ENCODE measurements at regions not wholly inside any gene's neighbourhood (a gene's known extent, or its start where the extent isn't known, plus 50 kb on each side); places are given as distances from the start of the nearest gene placed in this dataset.

GRCh38 chr7:18125476-18125875 is 97.8 kb upstream of the PRPS1L1 start:
- no peaks in the 10 kb centered on the region for H3K9me3 ChIP-seq (replicated peaks)
- H3K4me1 ChIP-seq (replicated peaks) = no peaks in the 10 kb centered on the region
- no peaks in the 10 kb centered on the region for H3K27me3 ChIP-seq (replicated peaks)
- no peaks in the 10 kb centered on the region for H3K36me3 ChIP-seq
- no peak overlapping the region for H3K4me3 ChIP-seq
- no peak overlapping the region for H3K27ac ChIP-seq
- DNase-seq (ENCODE audit: low read depth in 1 of 2, low spot score in 2 of 2) = no peak

- Histone ChIP-seq H3K9me3 (replicated peaks) (no peaks in the 10 kb centered on the region), H3K4me1 (replicated peaks) (no peaks in the 10 kb centered on the region), H3K4me3 (no peak overlapping the region), H3K27ac (no peak overlapping the region), H3K27me3 (replicated peaks) (no peaks in the 10 kb centered on the region), H3K36me3 (no peaks in the 10 kb centered on the region)
- DNase-seq (ENCODE audit: low read depth in 1 of 2, low spot score in 2 of 2) = no peak
These were observed 98.6 kb upstream of the PRPS1L1 start for GRCh38 chr7:18126281-18126680.

DNA sequence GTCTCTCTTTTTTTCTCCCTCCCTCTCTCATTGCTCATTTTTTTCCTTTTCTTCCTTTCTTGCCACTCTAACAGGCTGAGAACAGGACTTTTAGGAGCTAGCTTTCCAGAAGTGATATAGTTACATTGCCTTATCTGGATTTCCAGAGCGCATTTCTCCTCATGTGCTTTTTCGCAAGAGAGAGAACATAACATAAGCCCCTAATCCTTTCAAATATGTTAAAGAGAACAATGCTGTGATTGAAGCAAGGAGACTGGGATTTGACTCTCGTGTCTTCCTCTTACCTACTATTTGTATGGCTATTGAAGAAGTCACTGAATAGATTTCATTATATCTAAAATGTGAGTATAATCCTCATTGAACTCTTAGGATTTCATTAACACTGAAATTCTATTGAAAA is 101.2 kb upstream of the PRPS1L1 start:
- DNase-seq (ENCODE audit: low read depth in 1 of 2, low spot score in 2 of 2) = no peak
- H3K27ac ChIP-seq = no peak overlapping the region

GRCh38 chr7:18132811-18133210 is 105.2 kb upstream of the PRPS1L1 start:
- H3K9me3 ChIP-seq (replicated peaks) = no peaks in the 10 kb centered on the region
- DNase-seq (ENCODE audit: low read depth in 1 of 2, low spot score in 2 of 2) = no peak
- no peak overlapping the region for H3K4me3 ChIP-seq
- no peaks in the 10 kb centered on the region for H3K4me1 ChIP-seq (replicated peaks)
- H3K27me3 ChIP-seq (replicated peaks) = no peaks in the 10 kb centered on the region
- H3K27ac ChIP-seq = no peak overlapping the region
- H3K36me3 ChIP-seq = no peaks in the 10 kb centered on the region

More for the DNA sequence above, 101.2 kb upstream of the PRPS1L1 start:
- no peaks in the 10 kb centered on the region for H3K9me3 ChIP-seq (replicated peaks)
- no peak overlapping the region for H3K4me3 ChIP-seq
- no peaks in the 10 kb centered on the region for H3K4me1 ChIP-seq (replicated peaks)
- H3K36me3 ChIP-seq = no peaks in the 10 kb centered on the region
- no peaks in the 10 kb centered on the region for H3K27me3 ChIP-seq (replicated peaks)

GRCh38 chr7:18133921-18134320 is 106.3 kb upstream of the PRPS1L1 start:
- Histone ChIP-seq H3K9me3 (replicated peaks) (no peaks in the 10 kb centered on the region), H3K4me1 (replicated peaks) (no peaks in the 10 kb centered on the region), H3K27me3 (replicated peaks) (no peaks in the 10 kb centered on the region), H3K27ac (no peak overlapping the region), H3K4me3 (no peak overlapping the region), H3K36me3 (no peaks in the 10 kb centered on the region)
- DNase-seq (ENCODE audit: low read depth in 1 of 2, low spot score in 2 of 2) = no peak

DNA sequence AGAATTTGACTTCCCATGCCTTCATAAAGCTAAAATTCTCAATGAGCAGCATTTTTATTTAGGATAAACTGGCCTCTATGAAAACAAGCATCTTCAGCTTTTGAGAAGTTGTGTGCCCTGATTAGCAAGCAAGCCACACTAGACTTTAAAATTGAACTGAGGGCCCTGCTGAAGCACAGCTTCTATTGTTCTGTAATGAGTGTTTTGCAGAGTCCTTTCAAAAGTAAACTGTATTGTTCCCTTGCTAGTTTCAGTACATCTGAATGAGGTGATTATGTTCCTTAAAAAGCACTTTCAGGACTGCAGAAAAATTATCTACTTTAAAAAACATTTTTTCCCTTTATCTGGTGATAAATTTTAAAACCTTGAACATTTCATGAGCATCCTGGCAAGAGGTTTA is 113.3 kb upstream of the PRPS1L1 start:
- Histone ChIP-seq H3K36me3 (no peaks in the 10 kb centered on the region), H3K4me3 (no peak overlapping the region), H3K9me3 (replicated peaks) (no peaks in the 10 kb centered on the region), H3K27me3 (replicated peaks) (no peaks in the 10 kb centered on the region), H3K4me1 (replicated peaks) (no peaks in the 10 kb centered on the region), H3K27ac (no peak overlapping the region)
- DNase-seq (ENCODE audit: low read depth in 1 of 2, low spot score in 2 of 2) = no peak

- Histone ChIP-seq H3K36me3 (no peaks in the 10 kb centered on the region), H3K27me3 (replicated peaks) (no peaks in the 10 kb centered on the region), H3K4me1 (replicated peaks) (no peaks in the 10 kb centered on the region), H3K4me3 (no peak overlapping the region), H3K9me3 (replicated peaks) (no peaks in the 10 kb centered on the region), H3K27ac (no peak overlapping the region)
- DNase-seq (ENCODE audit: low read depth in 1 of 2, low spot score in 2 of 2) = no peak
These were observed 116.5 kb upstream of the PRPS1L1 start for GRCh38 chr7:18144166-18144565.

GRCh38 chr7:18145160-18145559 is 117.5 kb upstream of the PRPS1L1 start:
- Histone ChIP-seq H3K36me3 (no peaks in the 10 kb centered on the region), H3K4me1 (replicated peaks) (no peaks in the 10 kb centered on the region), H3K9me3 (replicated peaks) (no peaks in the 10 kb centered on the region), H3K27me3 (replicated peaks) (no peaks in the 10 kb centered on the region), H3K27ac (no peak overlapping the region), H3K4me3 (no peak overlapping the region)
- DNase-seq (ENCODE audit: low read depth in 1 of 2, low spot score in 2 of 2) = no peak

DNA sequence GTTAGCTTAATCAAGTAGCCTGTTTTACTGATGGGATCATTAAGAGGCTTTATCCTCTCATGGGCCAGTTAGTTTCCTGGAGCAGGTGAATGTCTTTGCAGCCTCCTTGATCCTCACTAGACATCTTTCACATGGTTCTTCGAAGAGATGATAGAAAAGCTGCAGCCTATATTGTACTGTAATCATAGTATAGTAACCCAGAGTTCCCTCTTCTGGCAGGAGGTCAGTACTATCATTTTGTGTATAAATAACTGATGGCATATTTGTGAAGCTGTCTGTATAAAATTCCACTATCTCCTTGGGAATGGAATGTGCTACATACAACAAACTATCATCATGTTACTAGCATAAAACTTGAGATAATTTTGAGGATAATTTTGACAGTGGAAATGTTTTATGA is 123.8 kb upstream of the PRPS1L1 start:
- H3K9me3 ChIP-seq (replicated peaks) = no peaks in the 10 kb centered on the region
- no peaks in the 10 kb centered on the region for H3K4me1 ChIP-seq (replicated peaks)
- no peak for DNase-seq (ENCODE audit: low read depth in 1 of 2, low spot score in 2 of 2)
- H3K36me3 ChIP-seq = no peaks in the 10 kb centered on the region
- H3K27me3 ChIP-seq (replicated peaks) = no peaks in the 10 kb centered on the region
- H3K4me3 ChIP-seq = no peak overlapping the region
- H3K27ac ChIP-seq = no peak overlapping the region

DNA sequence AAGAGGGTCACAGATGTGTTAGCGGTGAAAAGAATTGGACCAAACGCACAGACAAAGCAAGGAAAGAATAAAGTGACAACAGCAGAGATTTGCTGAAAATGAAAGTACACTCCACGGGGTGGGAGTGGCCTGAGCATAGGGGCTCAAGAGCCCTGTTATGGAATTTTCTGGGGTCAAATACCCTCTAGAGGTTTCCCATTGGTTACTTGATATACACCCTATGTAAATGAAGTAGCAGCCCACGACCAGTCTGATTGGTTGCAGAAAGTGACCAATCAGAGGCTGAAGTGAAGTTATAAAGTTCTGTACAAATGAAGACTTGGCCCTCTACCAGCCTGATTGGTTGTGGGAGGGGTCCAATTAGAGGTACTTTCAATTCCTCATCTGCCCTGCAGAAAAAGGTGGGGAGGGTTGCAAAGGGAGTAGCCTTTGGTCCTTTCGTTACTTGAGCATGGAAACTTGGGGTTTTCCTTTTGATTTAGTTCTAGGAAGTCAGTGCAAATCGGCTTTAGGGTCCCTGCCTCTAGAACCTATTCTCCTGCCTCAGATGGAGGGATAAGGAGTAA is 125.6 kb upstream of the PRPS1L1 start:
- Histone ChIP-seq H3K27me3 (replicated peaks) (no peaks in the 10 kb centered on the region), H3K9me3 (replicated peaks) (no peaks in the 10 kb centered on the region), H3K4me3 (no peak overlapping the region), H3K27ac (no peak overlapping the region), H3K36me3 (no peaks in the 10 kb centered on the region), H3K4me1 (replicated peaks) (peaks cover 6% of the 10 kb centered on the region; the same call in 1 of the 2 replicates)
- no peak for DNase-seq (ENCODE audit: low read depth in 1 of 2, low spot score in 2 of 2)

DNA sequence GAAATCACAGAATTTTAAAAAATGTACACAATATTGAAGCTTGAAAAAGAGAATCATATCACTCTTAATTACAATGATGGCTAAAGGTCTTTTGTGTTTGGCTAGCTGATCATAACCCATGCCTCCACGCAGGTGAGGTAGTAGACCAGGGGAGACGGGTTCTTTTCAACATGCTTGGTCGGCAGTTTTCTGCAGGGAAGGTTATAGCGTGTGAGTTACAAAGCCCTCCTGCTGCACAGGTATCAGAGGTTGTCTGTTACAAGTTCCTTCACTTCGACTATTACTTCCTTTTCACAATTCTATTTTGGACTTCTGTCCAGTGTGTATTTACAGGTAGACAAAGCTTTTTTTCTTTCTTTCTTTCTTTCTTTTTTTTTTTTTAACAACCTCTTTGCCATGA is 127.1 kb upstream of the PRPS1L1 start:
- no peak overlapping the region for H3K4me3 ChIP-seq
- H3K36me3 ChIP-seq = no peaks in the 10 kb centered on the region
- peaks cover 6% of the 10 kb centered on the region; the same call in 1 of the 2 replicates for H3K4me1 ChIP-seq (replicated peaks)
- H3K9me3 ChIP-seq (replicated peaks) = no peaks in the 10 kb centered on the region
- no peaks in the 10 kb centered on the region for H3K27me3 ChIP-seq (replicated peaks)
- no peak overlapping the region for H3K27ac ChIP-seq
- no peak for DNase-seq (ENCODE audit: low read depth in 1 of 2, low spot score in 2 of 2)

- peaks cover 6% of the 10 kb centered on the region; the same call in 1 of the 2 replicates for H3K4me1 ChIP-seq (replicated peaks)
- no peak overlapping the region for H3K4me3 ChIP-seq
- no peaks in the 10 kb centered on the region for H3K27me3 ChIP-seq (replicated peaks)
- H3K9me3 ChIP-seq (replicated peaks) = no peaks in the 10 kb centered on the region
- H3K27ac ChIP-seq = no peak overlapping the region
- no peak for DNase-seq (ENCODE audit: low read depth in 1 of 2, low spot score in 2 of 2)
- H3K36me3 ChIP-seq = no peaks in the 10 kb centered on the region
These were observed 129.6 kb upstream of the PRPS1L1 start for GRCh38 chr7:18157233-18157632.

DNA sequence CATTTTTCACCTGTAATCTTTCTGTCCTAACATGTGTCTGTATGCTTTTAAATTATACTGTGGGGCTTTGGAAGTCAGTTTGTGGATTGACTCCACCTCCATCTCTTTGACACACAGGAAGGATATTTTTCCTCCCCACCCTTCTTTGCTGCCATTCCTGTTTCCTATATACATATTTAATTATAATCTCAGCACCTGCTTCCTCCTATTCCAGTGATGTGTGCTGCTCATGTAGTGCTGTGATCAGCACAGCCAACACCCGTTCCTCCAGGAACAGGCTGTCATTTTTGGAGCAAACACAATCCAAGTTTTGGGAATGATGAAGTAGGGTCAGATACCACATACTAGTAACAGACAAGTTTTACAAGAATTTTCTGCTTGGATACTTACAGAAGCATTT is 135.0 kb upstream of the PRPS1L1 start:
- H3K9me3 ChIP-seq (replicated peaks) = no peaks in the 10 kb centered on the region
- H3K27me3 ChIP-seq (replicated peaks) = no peaks in the 10 kb centered on the region
- no peak overlapping the region for H3K27ac ChIP-seq
- H3K36me3 ChIP-seq = no peaks in the 10 kb centered on the region
- H3K4me1 ChIP-seq (replicated peaks) = no peaks in the 10 kb centered on the region
- no peak overlapping the region for H3K4me3 ChIP-seq
- no peak for DNase-seq (ENCODE audit: low read depth in 1 of 2, low spot score in 2 of 2)

DNA sequence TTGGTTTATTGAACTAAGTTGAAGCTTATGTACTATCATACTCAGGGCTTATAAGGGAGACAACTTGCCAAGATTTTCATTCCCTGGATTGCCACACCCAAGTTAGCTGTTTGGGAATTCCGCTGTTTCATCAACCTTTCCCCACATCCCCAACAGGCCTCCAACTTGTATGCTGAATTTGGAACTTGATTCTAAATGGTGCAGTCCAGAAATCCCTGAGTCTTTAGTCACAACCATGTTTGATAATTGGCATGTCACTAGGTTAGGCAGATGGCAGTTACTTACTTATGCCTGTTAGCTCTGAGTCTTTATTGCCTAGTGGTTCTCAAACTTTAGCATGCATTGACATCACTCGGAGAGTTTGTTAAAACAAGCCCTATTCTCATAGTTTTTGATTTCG is 135.4 kb upstream of the PRPS1L1 start:
- Histone ChIP-seq H3K27me3 (replicated peaks) (no peaks in the 10 kb centered on the region), H3K4me3 (no peak overlapping the region), H3K9me3 (replicated peaks) (no peaks in the 10 kb centered on the region), H3K36me3 (no peaks in the 10 kb centered on the region), H3K4me1 (replicated peaks) (no peaks in the 10 kb centered on the region), H3K27ac (no peak overlapping the region)
- no peak for DNase-seq (ENCODE audit: low read depth in 1 of 2, low spot score in 2 of 2)

DNA sequence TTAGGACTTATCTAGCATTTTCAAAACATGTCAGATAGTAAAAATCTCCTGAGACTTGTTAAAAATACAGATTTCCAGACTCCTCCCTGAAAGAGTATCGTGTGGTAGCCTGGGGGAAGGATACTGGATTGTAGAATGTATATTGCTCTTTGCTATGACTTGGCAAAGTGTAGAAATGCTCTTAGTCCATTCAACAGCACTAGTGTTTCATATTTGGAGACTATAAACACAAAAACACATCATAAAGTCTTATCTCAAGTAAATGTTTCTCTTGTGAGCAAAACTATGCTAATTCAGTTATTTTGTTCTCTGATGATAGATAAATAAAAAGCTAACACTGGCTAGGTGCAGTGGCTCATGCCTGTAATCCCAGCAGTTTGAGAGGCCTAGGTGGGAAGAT is 137.5 kb upstream of the PRPS1L1 start:
- no peak overlapping the region for H3K27ac ChIP-seq
- no peak for DNase-seq (ENCODE audit: low read depth in 1 of 2, low spot score in 2 of 2)

More for the DNA sequence above, 137.5 kb upstream of the PRPS1L1 start:
- H3K27me3 ChIP-seq (replicated peaks) = no peaks in the 10 kb centered on the region
- H3K36me3 ChIP-seq = no peaks in the 10 kb centered on the region
- no peaks in the 10 kb centered on the region for H3K4me1 ChIP-seq (replicated peaks)
- H3K9me3 ChIP-seq (replicated peaks) = no peaks in the 10 kb centered on the region
- no peak overlapping the region for H3K4me3 ChIP-seq
